ENCODE measurements at regions not wholly inside any gene's neighbourhood (a gene's known extent, or its start where the extent isn't known, plus 50 kb on each side); places are given as distances from the start of the nearest gene placed in this dataset.

DNA sequence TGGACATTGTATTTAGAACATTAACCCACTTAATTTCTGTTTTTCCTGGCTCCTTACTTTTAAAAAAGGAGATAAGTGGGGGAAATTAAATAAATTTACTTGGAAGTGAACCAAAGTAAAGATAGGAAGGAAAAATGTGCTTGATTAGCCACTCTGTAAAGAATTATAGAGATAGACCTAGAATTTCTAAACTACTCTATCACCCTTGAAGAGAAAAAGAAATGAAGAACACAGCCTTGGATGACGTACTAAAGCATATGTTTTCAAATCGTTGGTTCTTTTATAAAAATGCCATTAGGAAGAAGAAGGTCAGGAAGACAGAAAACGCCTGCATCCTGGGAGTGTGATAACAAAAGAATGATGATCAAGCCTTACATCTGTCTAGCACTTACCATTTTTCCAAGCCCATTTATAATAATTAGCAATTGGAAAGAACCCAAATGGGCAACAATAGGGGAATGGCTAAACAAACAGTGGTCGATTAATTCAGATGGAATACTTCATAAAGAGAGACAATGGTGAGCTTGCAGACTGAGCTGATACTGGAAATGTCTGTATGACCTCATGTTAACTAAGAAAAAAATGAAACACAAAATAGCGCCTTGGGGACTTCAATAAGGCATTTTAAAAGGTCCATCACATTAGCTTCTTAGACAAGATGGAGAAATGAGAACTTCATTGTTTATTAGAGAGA lies 81.0 kb upstream of the LRRC55 start:
- DNase-seq, result no peak
- ChIA-PET POLR2A (no interaction called here), CTCF (interaction anchor here (1.3 kb wide), 1 partner anchor 14 kb away, joined by 3 read pairs; no protein-coding TSS in a partner anchor)

DNA sequence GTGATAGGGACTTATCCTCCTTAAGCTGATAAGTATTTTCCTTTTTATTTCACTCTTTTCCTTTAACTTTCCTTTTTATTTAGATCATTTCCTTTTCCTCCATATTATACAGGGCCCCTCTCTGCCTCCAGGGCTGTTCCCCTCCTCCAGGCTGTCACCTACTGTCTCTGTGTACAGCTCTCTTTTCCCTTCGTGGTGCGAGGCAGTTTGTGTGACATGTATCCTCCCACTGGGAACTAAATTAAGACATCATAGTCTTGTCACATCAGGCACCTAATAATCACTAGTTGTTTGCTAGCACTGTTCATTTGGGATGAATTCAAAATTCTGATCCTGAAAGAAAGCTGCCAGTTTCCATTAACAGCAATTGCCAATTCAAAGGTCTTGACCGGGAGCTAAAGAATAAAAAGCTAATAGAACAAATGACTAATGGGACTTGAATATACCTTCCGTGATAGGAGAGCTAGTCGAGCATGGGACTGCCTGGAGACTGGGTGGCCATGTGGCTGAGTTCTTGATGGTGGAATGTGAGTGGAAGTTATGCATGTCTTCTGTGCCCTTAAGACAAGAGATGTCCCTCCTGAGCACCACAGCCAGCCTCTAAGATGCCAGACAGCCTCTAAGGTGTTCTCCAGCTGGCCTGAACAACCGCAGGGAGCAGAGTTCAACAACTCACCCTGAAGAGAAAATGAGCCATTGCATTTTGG lies 77.7 kb upstream of the LRRC55 start:
- CTCF ChIA-PET, result interaction anchor here (0.9 to 1.2 kb wide), 2 partner anchors 9 to 10 kb away, joined by 3 read pairs; no protein-coding TSS in a partner anchor
- peaks cover 0 to 20% (median 8%) of the 10 kb centered on the region in 5 experiments for H3K27me3 ChIP-seq (replicated peaks in 2 of 5; ENCODE audit: control insufficient read depth in 4 of 5, insufficient read depth in 5 of 5, low read length in 4 of 5)
- WGBS (ENCODE audit: insufficient coverage), result 76% methylated on average over 5 of the region's 6 CpGs

More for the DNA sequence above, 81.0 kb upstream of the LRRC55 start:
- Histone ChIP-seq H3K4me1 (ENCODE audit: control extremely low read depth in 1 of 4, control insufficient read depth in 4 of 4, insufficient read depth in 4 of 4, low read length in 3 of 4) (no peaks in the 10 kb centered on the region), H3K9me3 (ENCODE audit: control extremely low read depth in 1 of 5, control insufficient read depth in 4 of 5, insufficient read depth in 2 of 5, low read depth in 1 of 5, low read length in 4 of 5) (no peaks in the 10 kb centered on the region), H3K36me3 (ENCODE audit: control insufficient read depth in 4 of 4, insufficient read depth in 4 of 4, low read length in 3 of 4) (no peaks in the 10 kb centered on the region), H3K27me3 (replicated peaks in 2 of 5; ENCODE audit: control insufficient read depth in 4 of 5, insufficient read depth in 5 of 5, low read length in 4 of 5) (peaks cover 0 to 21% (median 10%) of the 10 kb centered on the region in 5 experiments), H3K27ac (ENCODE audit: insufficient read depth in 1 of 2, low read depth in 1 of 2, low read length in 2 of 2, poor library complexity in 1 of 2, severe bottlenecking in 2 of 2) (no peak overlapping the region), H3K4me3 (ENCODE audit: control insufficient read depth in 1 of 7, extremely low read depth in 1 of 7, insufficient read depth in 4 of 7, low read depth in 2 of 7, low read length in 6 of 7) (no peak overlapping the region)
- WGBS (ENCODE audit: insufficient coverage), result no CpG with 5 or more reads among the region's 5 CpGs

DNA sequence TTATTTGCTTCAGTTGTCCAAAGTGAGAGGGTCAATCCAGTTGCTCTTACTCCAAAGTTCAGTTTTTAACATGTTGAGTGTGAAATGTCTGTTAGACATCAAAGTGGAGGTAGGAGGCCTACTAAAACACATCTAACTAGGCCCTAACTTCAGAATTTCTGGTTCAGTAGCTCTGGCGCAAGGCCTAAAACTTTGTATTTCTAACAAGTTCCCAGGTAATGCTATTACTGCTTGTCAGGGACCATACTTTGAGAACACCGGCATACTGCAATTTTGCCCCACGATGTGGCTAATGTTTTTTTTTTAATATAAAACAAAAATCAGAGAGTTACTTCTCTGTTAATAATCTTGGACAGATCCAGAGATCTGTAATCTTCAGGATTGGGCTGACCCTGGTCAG lies 72.4 kb upstream of the LRRC55 start:
- no peaks in the 10 kb centered on the region for H3K4me1 ChIP-seq (ENCODE audit: control extremely low read depth in 1 of 4, control insufficient read depth in 4 of 4, insufficient read depth in 4 of 4, low read length in 3 of 4)
- H3K36me3 ChIP-seq (ENCODE audit: control insufficient read depth in 4 of 4, insufficient read depth in 4 of 4, low read length in 3 of 4), result no peaks in the 10 kb centered on the region
- ChIA-PET POLR2A (no interaction called here), CTCF (no interaction called here)
- no peak overlapping the region for H3K27ac ChIP-seq (ENCODE audit: insufficient read depth in 1 of 2, low read depth in 1 of 2, low read length in 2 of 2, poor library complexity in 1 of 2, severe bottlenecking in 2 of 2)
- H3K27me3 ChIP-seq (replicated peaks in 2 of 5; ENCODE audit: control insufficient read depth in 4 of 5, insufficient read depth in 5 of 5, low read length in 4 of 5), result peaks cover 0 to 29% (median 6%) of the 10 kb centered on the region in 5 experiments
- 100% methylated on average over 1 of the region's 3 CpGs for WGBS (ENCODE audit: insufficient coverage)
- peaks cover 0 to 9% (median 0%) of the 10 kb centered on the region in 5 experiments for H3K9me3 ChIP-seq (ENCODE audit: control extremely low read depth in 1 of 5, control insufficient read depth in 4 of 5, insufficient read depth in 2 of 5, low read depth in 1 of 5, low read length in 4 of 5)
- no peak overlapping the region for H3K4me3 ChIP-seq (ENCODE audit: control insufficient read depth in 1 of 7, extremely low read depth in 1 of 7, insufficient read depth in 4 of 7, low read depth in 2 of 7, low read length in 6 of 7)
- DNase-seq, result no peak

More for the DNA sequence above, 77.7 kb upstream of the LRRC55 start:
- no peak overlapping the region for H3K4me3 ChIP-seq (ENCODE audit: control insufficient read depth in 1 of 7, extremely low read depth in 1 of 7, insufficient read depth in 4 of 7, low read depth in 2 of 7, low read length in 6 of 7)
- no peaks in the 10 kb centered on the region for H3K4me1 ChIP-seq (ENCODE audit: control extremely low read depth in 1 of 4, control insufficient read depth in 4 of 4, insufficient read depth in 4 of 4, low read length in 3 of 4)
- POLR2A ChIA-PET, result no interaction called here
- no peaks in the 10 kb centered on the region for H3K36me3 ChIP-seq (ENCODE audit: control insufficient read depth in 4 of 4, insufficient read depth in 4 of 4, low read length in 3 of 4)
- DNase-seq, result no peak
- peaks cover 0 to 9% (median 0%) of the 10 kb centered on the region in 5 experiments for H3K9me3 ChIP-seq (ENCODE audit: control extremely low read depth in 1 of 5, control insufficient read depth in 4 of 5, insufficient read depth in 2 of 5, low read depth in 1 of 5, low read length in 4 of 5)
- no peak overlapping the region for H3K27ac ChIP-seq (ENCODE audit: insufficient read depth in 1 of 2, low read depth in 1 of 2, low read length in 2 of 2, poor library complexity in 1 of 2, severe bottlenecking in 2 of 2)

DNA sequence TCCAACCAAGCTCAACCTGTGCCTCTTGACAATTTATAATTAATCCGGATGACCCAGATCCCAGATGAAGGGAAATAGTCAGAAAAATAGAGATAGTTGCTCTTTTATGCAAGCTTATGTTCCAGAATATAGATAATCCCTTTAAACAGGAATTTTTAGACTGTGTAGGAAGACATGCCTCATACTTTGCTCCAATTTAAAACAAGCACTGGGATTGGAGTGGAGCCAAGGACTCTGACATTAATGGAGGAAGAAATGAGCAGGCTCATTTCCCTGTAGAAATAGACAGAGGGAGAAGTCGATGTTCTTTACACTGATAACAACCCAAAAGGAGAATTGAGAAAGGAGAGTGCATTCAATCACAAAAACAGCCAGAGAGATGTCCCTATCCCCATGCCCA lies 70.1 kb upstream of the LRRC55 start:
- H3K27me3 ChIP-seq (replicated peaks in 2 of 5; ENCODE audit: control insufficient read depth in 4 of 5, insufficient read depth in 5 of 5, low read length in 4 of 5), result peaks cover 0 to 30% (median 6%) of the 10 kb centered on the region in 5 experiments
- H3K27ac ChIP-seq (ENCODE audit: insufficient read depth in 1 of 2, low read depth in 1 of 2, low read length in 2 of 2, poor library complexity in 1 of 2, severe bottlenecking in 2 of 2), result no peak overlapping the region
- no peaks in the 10 kb centered on the region for H3K36me3 ChIP-seq (ENCODE audit: control insufficient read depth in 4 of 4, insufficient read depth in 4 of 4, low read length in 3 of 4)
- POLR2A ChIA-PET, result no interaction called here
- peaks cover 0 to 9% (median 0%) of the 10 kb centered on the region in 5 experiments for H3K9me3 ChIP-seq (ENCODE audit: control extremely low read depth in 1 of 5, control insufficient read depth in 4 of 5, insufficient read depth in 2 of 5, low read depth in 1 of 5, low read length in 4 of 5)
- H3K4me3 ChIP-seq (ENCODE audit: control insufficient read depth in 1 of 7, extremely low read depth in 1 of 7, insufficient read depth in 4 of 7, low read depth in 2 of 7, low read length in 6 of 7), result no peak overlapping the region
- no peak for DNase-seq
- no CpG with 5 or more reads among the region's 2 CpGs for WGBS (ENCODE audit: insufficient coverage)
- CTCF ChIA-PET, result interaction anchor here (2.9 kb wide), 1 partner anchor 138 kb away, joined by 17 read pairs; no protein-coding TSS in a partner anchor
- no peaks in the 10 kb centered on the region for H3K4me1 ChIP-seq (ENCODE audit: control extremely low read depth in 1 of 4, control insufficient read depth in 4 of 4, insufficient read depth in 4 of 4, low read length in 3 of 4)

DNA sequence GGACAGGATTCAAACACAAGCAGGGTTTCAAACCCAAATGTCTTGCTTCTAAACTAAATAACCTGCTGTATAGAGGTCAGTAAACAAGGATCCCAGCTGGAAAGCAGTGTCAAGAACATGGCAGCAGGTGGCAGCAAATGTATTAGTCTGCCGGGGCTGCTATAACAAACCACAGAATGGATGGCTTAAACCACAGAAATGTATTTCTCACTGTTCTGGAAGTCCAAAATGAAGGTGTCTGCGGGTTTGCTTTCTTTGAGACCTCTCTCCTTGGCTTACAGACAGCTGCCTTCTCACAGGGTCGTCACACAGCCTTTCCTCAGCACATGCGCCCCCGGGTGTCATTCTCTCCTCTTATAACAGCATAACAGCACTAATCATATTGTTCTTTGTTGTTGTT lies 65.1 kb upstream of the LRRC55 start:
- H3K36me3 ChIP-seq (ENCODE audit: control insufficient read depth in 4 of 4, insufficient read depth in 4 of 4, low read length in 3 of 4), result no peaks in the 10 kb centered on the region
- H3K4me3 ChIP-seq (ENCODE audit: control insufficient read depth in 1 of 7, extremely low read depth in 1 of 7, insufficient read depth in 4 of 7, low read depth in 2 of 7, low read length in 6 of 7), result no peak overlapping the region
- ChIA-PET CTCF (interaction anchor here (1.4 to 6.9 kb wide), 2 partner anchors 28 to 134 kb away, joined by 3 to 104 read pairs; no protein-coding TSS in a partner anchor), POLR2A (no interaction called here)
- peak; percentile 31 to 70 (median 65) for DNase-seq
- WGBS (ENCODE audit: insufficient coverage), result 36% methylated on average over 2 of the region's 5 CpGs
- H3K4me1 ChIP-seq (ENCODE audit: control extremely low read depth in 1 of 4, control insufficient read depth in 4 of 4, insufficient read depth in 4 of 4, low read length in 3 of 4), result no peaks in the 10 kb centered on the region
- peaks cover 0 to 10% (median 0%) of the 10 kb centered on the region in 5 experiments for H3K9me3 ChIP-seq (ENCODE audit: control extremely low read depth in 1 of 5, control insufficient read depth in 4 of 5, insufficient read depth in 2 of 5, low read depth in 1 of 5, low read length in 4 of 5)
- peaks cover 0 to 49% (median 7%) of the 10 kb centered on the region in 5 experiments for H3K27me3 ChIP-seq (replicated peaks in 2 of 5; ENCODE audit: control insufficient read depth in 4 of 5, insufficient read depth in 5 of 5, low read length in 4 of 5)
- H3K27ac ChIP-seq (ENCODE audit: insufficient read depth in 1 of 2, low read depth in 1 of 2, low read length in 2 of 2, poor library complexity in 1 of 2, severe bottlenecking in 2 of 2), result no peak overlapping the region

DNA sequence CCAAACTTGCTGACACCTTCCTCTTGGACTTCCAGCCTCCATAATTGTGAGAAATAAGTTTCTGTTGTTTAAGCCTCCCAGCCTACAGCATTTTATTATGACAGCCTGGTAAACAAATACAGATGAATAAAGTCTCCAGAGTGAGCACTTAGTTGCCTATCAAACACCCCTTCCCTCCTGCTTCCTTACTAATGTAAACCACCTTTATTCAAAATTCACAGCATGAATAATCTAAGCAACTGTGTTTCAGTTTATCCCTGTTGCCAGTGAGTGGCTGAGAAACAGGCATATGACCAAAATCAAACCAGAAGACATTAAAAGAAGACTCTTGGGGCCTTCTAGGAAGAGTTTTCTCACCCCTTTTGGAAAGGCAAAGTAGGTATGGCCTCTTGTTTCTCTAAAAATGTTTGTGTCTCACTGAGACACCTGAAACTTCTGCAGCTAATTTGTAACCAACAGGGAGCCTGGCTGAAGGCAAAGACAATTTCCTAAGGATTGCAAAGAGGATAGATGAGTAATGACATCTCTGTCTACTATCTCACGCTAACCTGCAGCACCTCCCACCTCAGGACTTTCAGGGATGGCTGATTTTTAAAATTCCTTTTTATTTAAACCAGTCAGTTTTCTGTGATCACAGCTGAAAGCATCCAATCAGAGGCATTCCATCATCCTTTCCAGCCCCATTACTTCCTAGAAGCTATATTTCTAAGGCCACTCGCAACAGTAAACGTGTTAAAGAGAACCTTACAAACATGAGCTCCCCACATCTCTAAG lies 61.4 kb upstream of the LRRC55 start:
- Histone ChIP-seq H3K4me3 (ENCODE audit: control insufficient read depth in 1 of 7, extremely low read depth in 1 of 7, insufficient read depth in 4 of 7, low read depth in 2 of 7, low read length in 6 of 7) (no peak overlapping the region), H3K36me3 (ENCODE audit: control insufficient read depth in 4 of 4, insufficient read depth in 4 of 4, low read length in 3 of 4) (no peaks in the 10 kb centered on the region), H3K27me3 (replicated peaks in 2 of 5; ENCODE audit: control insufficient read depth in 4 of 5, insufficient read depth in 5 of 5, low read length in 4 of 5) (peaks cover 5 to 69% (median 22%) of the 10 kb centered on the region in 5 experiments), H3K4me1 (ENCODE audit: control extremely low read depth in 1 of 4, control insufficient read depth in 4 of 4, insufficient read depth in 4 of 4, low read length in 3 of 4) (no peaks in the 10 kb centered on the region), H3K9me3 (ENCODE audit: control extremely low read depth in 1 of 5, control insufficient read depth in 4 of 5, insufficient read depth in 2 of 5, low read depth in 1 of 5, low read length in 4 of 5) (peaks cover 0 to 10% (median 2%) of the 10 kb centered on the region in 5 experiments), H3K27ac (ENCODE audit: insufficient read depth in 1 of 2, low read depth in 1 of 2, low read length in 2 of 2, poor library complexity in 1 of 2, severe bottlenecking in 2 of 2) (no peak overlapping the region)
- no peak for DNase-seq
- ChIA-PET POLR2A (no interaction called here), CTCF (interaction anchor here (6.9 kb wide), 1 partner anchor 130 kb away, joined by 104 read pairs; no protein-coding TSS in a partner anchor)
- 88% methylated on average over 1 of the region's 3 CpGs for WGBS (ENCODE audit: insufficient coverage)
